ENCODE measurements at regions not wholly inside any gene's neighbourhood (a gene's known extent, or its start where the extent isn't known, plus 50 kb on each side); places are given as distances from the start of the nearest gene placed in this dataset.

GRCh38 chr9:129410226-129410625, 210.7 kb downstream of the C9orf50 start:
- no peak for DNase-seq

- DNase-seq: no peak
These were observed 212.2 kb downstream of the C9orf50 start for GRCh38 chr9:129408535-129409215.

- DNase-seq: no peak
These were observed 212.9 kb downstream of the C9orf50 start for GRCh38 chr9:129407905-129408452.

GRCh38 chr9:129406278-129407225, 214.3 kb downstream of the C9orf50 start:
- no peak for DNase-seq

GRCh38 chr9:129405827-129406213, 215.1 kb downstream of the C9orf50 start:
- no peak for DNase-seq

- no peak for DNase-seq
These were observed 215.6 kb downstream of the C9orf50 start for GRCh38 chr9:129405089-129405826.

- DNase-seq: no peak
These were observed 216.3 kb downstream of the C9orf50 start for GRCh38 chr9:129404621-129405020.

GRCh38 chr9:129403779-129404620, 216.9 kb downstream of the C9orf50 start:
- DNase-seq: no peak

- no peak for DNase-seq
These were observed 217.7 kb downstream of the C9orf50 start for GRCh38 chr9:129402931-129403778.

GRCh38 chr9:129402371-129402739, 218.5 kb downstream of the C9orf50 start:
- DNase-seq: no peak

GRCh38 chr9:129401623-129402370, 219.1 kb downstream of the C9orf50 start:
- DNase-seq: no peak

- no peak for DNase-seq
These were observed 219.8 kb downstream of the C9orf50 start for GRCh38 chr9:129400971-129401622.

GRCh38 chr9:129400001-129400970, 220.6 kb downstream of the C9orf50 start:
- no peak for DNase-seq

GRCh38 chr9:129399634-129399990, 221.3 kb downstream of the C9orf50 start:
- no peak for DNase-seq

- no peak for DNase-seq
These were observed 221.0 kb upstream of the IER5L start for GRCh38 chr9:129398961-129399633.

GRCh38 chr9:129398101-129398960, 220.3 kb upstream of the IER5L start:
- no peak for DNase-seq

- no peak for DNase-seq
These were observed 219.3 kb upstream of the IER5L start for GRCh38 chr9:129397335-129397734.
